SU-DHL-6 (cell line): ENCODE measurements at regions not wholly inside any gene's neighbourhood (a gene's known extent, or its start where the extent isn't known, plus 50 kb on each side); places are given as distances from the start of the nearest gene placed in this dataset.

Source experiments
- H2AFZ ChIP-seq: fragments of 200-600 bp; sonication (generic); 2 replicates; pipeline ENCODE4 v1.6.1; 2014; ENCODE audit warnings: low read depth, mild to moderate bottlenecking, moderate library complexity, mixed read lengths, antibody characterized with exemption, low read length; ENCODE audit not compliant: severe bottlenecking
- H3F3A ChIP-seq: fragments of 200-600 bp; shearing (Covaris generic); 2 replicates; pipeline ENCODE4 v1.6.0; 2016; ENCODE audit warnings: antibody characterized with exemption, mild to moderate bottlenecking; ENCODE audit not compliant: insufficient read depth
- H3K27ac ChIP-seq: fragments of 200-600 bp; sonication (generic); 2 replicates; pipeline ENCODE4 v1.5.1; 2016; ENCODE audit warnings: low read depth, mild to moderate bottlenecking, low read length, moderate library complexity, mixed read lengths
- H3K27me3 ChIP-seq: fragments of 200-600 bp; sonication (generic), shearing (Covaris generic); 2 replicates; pipeline ENCODE4 v1.6.0; 2014; ENCODE audit warnings: mild to moderate bottlenecking, low read length
- H3K36me3 ChIP-seq: fragments of 200-600 bp; sonication (generic); 2 replicates; pipeline ENCODE4 v1.6.1; 2014; ENCODE audit warnings: mild to moderate bottlenecking, low read length, mixed read lengths
- H3K4me2 ChIP-seq: fragments of 300-600, 200-600 bp; shearing (Covaris generic), sonication (generic); 2 replicates; pipeline ENCODE4 v1.6.0; 2014; ENCODE audit warnings: low read length, low read depth, mild to moderate bottlenecking; ENCODE audit not compliant: poor library complexity, severe bottlenecking
- H3K4me3 ChIP-seq: fragments of 200-600 bp; sonication (generic); 2 replicates; pipeline ENCODE4 v1.5.1; 2014; ENCODE audit warnings: antibody characterized with exemption, low read length, mild to moderate bottlenecking, mixed read lengths; ENCODE audit not compliant: insufficient read depth, poor library complexity, severe bottlenecking
- H3K79me2 ChIP-seq: fragments of 200-600 bp; sonication (generic); 2 replicates; pipeline ENCODE4 v1.6.1; 2014; ENCODE audit warnings: mild to moderate bottlenecking, low read length, moderate library complexity; ENCODE audit not compliant: insufficient read depth
- H3K9ac ChIP-seq: fragments of 200-600 bp; sonication (generic); 2 replicates; pipeline ENCODE4 v1.7.0; 2014; ENCODE audit warnings: mild to moderate bottlenecking, low read length
- H3K9me2 ChIP-seq: fragments of 200-600 bp; sonication (generic); replicated peaks from 2 replicates; pipeline ENCODE4 v1.6.1; 2014; ENCODE audit warnings: low read length; ENCODE audit not compliant: insufficient read depth
- H3K9me3 ChIP-seq: fragments of 200-600 bp; sonication (generic); 2 replicates; pipeline ENCODE4 v1.6.1; 2014; ENCODE audit warnings: low read length, mixed read lengths; ENCODE audit not compliant: insufficient read depth
- H4K20me1 ChIP-seq: fragments of 200-600 bp; sonication (generic); 2 replicates; pipeline ENCODE4 v1.6.1; 2014; ENCODE audit warnings: low read depth, mild to moderate bottlenecking, antibody characterized with exemption, low read length, moderate library complexity, mixed read lengths
- EZH2phosphoT487 ChIP-seq: fragments of 200-600 bp; sonication (generic), shearing (Covaris generic); conservative IDR thresholded peaks from 2 replicates; pipeline ENCODE4 v1.6.1; 2018; ENCODE audit warnings: mild to moderate bottlenecking, antibody characterized with exemption, low read length, moderate library complexity, mixed read lengths
- TF ChIP-seq, protein P1 (sequence below): fragments of 200-600 bp; sonication (generic); IDR thresholded peaks from one replicate; pipeline ENCODE4 v1.5.1; 2017; ENCODE audit warnings: antibody characterized with exemption, mild to moderate bottlenecking, low read length, moderate library complexity; ENCODE audit not compliant: insufficient read depth, poor library complexity, severe bottlenecking

DNA sequence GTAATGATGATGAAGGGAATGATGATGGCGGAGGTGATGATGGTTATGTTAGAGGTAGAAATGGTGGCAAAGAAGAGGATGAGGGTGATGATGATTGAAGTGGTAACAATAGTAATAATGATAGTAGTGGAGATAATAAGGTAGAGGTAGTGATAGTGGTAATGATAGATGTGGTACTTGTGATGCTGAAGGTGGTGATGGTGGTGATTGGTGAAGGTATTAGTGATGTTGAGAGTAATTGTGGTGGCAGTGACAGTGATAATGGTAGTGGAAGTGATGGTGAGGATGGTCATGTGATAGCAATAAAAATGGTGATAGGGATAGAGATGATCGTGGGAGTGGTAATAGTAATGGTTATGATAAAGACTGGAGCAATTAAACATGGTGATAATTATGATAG is 108.8 kb downstream of the EFNB1 start:
- no peaks in the 10 kb centered on the region for H3K9me2 ChIP-seq
- H2AFZ ChIP-seq, result no peak overlapping the region
- H3K36me3 ChIP-seq, result no peaks in the 10 kb centered on the region
- no peaks in the 10 kb centered on the region for H3F3A ChIP-seq
- H3K79me2 ChIP-seq, result no peaks in the 10 kb centered on the region
- no peaks in the 10 kb centered on the region for H3K9me3 ChIP-seq
- no peaks in the 10 kb centered on the region for H4K20me1 ChIP-seq
- H3K9ac ChIP-seq, result no peak overlapping the region
- no peaks in the 10 kb centered on the region for H3K27me3 ChIP-seq
- TF ChIP-seq, protein P1, sequence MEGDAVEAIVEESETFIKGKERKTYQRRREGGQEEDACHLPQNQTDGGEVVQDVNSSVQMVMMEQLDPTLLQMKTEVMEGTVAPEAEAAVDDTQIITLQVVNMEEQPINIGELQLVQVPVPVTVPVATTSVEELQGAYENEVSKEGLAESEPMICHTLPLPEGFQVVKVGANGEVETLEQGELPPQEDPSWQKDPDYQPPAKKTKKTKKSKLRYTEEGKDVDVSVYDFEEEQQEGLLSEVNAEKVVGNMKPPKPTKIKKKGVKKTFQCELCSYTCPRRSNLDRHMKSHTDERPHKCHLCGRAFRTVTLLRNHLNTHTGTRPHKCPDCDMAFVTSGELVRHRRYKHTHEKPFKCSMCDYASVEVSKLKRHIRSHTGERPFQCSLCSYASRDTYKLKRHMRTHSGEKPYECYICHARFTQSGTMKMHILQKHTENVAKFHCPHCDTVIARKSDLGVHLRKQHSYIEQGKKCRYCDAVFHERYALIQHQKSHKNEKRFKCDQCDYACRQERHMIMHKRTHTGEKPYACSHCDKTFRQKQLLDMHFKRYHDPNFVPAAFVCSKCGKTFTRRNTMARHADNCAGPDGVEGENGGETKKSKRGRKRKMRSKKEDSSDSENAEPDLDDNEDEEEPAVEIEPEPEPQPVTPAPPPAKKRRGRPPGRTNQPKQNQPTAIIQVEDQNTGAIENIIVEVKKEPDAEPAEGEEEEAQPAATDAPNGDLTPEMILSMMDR, result no peak
- no peak for TF ChIP-seq EZH2phosphoT487
- H3K27ac ChIP-seq, result no peak overlapping the region
- no peak overlapping the region for H3K4me3 ChIP-seq
- H3K4me2 ChIP-seq, result no peak overlapping the region

DNA sequence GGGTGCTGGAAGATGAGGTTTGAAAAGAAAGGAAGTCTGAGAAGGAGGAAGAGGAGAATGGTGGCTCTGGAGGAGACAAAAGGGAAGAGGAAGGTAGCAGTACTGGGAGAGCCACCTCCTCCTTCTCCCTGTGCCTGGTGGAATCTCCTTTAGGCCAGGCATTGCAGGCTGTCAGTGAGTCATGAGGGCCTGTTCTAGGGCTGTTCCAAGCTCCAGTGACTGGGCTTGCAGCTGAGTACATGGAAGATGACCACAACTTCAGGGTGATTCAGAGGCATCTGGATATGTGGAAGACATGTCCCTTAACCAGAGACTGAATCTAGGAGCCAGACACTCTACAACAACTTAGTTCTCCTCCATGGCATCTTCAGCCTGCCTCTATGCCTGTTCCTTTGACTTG is 107.8 kb downstream of the EFNB1 start:
- Histone ChIP-seq H3K9me3 (no peaks in the 10 kb centered on the region), H4K20me1 (no peaks in the 10 kb centered on the region), H3K4me3 (no peak overlapping the region), H2AFZ (no peak overlapping the region), H3F3A (no peaks in the 10 kb centered on the region), H3K27me3 (no peaks in the 10 kb centered on the region), H3K79me2 (no peaks in the 10 kb centered on the region), H3K27ac (no peak overlapping the region), H3K36me3 (no peaks in the 10 kb centered on the region), H3K9ac (no peak overlapping the region), H3K4me2 (no peak overlapping the region), H3K9me2 (no peaks in the 10 kb centered on the region)
- no peak for TF ChIP-seq EZH2phosphoT487
- TF ChIP-seq, protein P1, result no peak

DNA sequence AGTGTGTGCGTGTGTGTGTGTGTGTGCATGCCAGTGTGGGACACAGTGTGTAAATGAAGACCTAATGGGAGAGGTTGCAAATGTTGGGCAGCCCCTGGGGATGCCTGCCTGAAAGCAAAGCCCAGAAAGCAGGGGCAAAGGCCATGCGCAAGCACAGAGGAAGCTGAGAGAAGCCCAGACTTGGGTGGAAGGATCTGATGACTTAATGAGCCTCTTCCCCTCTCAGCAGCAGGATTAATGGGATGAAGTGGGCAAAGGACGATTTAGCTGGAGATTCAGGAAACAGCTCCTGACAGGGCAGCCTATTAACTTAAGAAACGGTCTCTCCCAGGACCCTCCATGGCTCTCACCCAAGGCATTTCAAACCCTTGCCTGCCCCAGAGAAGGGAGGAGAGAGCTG is 107.3 kb downstream of the EFNB1 start:
- H3K4me2 ChIP-seq, result no peak overlapping the region
- no peaks in the 10 kb centered on the region for H3K79me2 ChIP-seq
- H3K9me3 ChIP-seq, result no peaks in the 10 kb centered on the region
- H3K9ac ChIP-seq, result no peak overlapping the region
- no peak overlapping the region for H2AFZ ChIP-seq
- no peak overlapping the region for H3K4me3 ChIP-seq
- no peaks in the 10 kb centered on the region for H3F3A ChIP-seq
- no peaks in the 10 kb centered on the region for H4K20me1 ChIP-seq
- no peaks in the 10 kb centered on the region for H3K27me3 ChIP-seq
- no peak overlapping the region for H3K27ac ChIP-seq
- H3K9me2 ChIP-seq, result no peaks in the 10 kb centered on the region
- TF ChIP-seq EZH2phosphoT487, result no peak
- TF ChIP-seq, protein P1, result no peak
- no peaks in the 10 kb centered on the region for H3K36me3 ChIP-seq

DNA sequence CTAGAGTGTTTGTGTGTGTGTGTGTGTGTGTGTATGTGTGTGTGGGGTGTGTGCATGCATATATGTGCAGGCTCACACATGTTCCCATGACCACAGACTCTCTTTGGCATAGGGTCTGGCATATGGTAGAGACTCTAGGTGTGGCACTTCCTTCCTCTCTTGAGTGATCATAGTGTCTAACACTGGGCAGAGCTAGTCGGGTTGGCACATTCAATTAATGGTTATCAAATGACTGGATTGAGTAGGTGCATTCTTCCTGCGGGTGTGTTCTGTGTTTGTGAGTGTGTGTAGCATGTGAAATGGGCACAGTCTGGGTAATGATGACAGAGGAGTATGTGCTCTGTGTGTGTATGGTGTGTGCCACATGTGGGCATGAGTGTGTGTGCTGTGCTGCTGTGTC is 106.5 kb downstream of the EFNB1 start:
- no peaks in the 10 kb centered on the region for H3K36me3 ChIP-seq
- no peaks in the 10 kb centered on the region for H3F3A ChIP-seq
- no peak overlapping the region for H3K9ac ChIP-seq
- no peaks in the 10 kb centered on the region for H3K79me2 ChIP-seq
- H4K20me1 ChIP-seq, result no peaks in the 10 kb centered on the region
- H3K9me3 ChIP-seq, result no peaks in the 10 kb centered on the region
- no peak overlapping the region for H2AFZ ChIP-seq
- TF ChIP-seq, protein P1, result no peak
- no peak for TF ChIP-seq EZH2phosphoT487
- no peak overlapping the region for H3K4me3 ChIP-seq
- no peak overlapping the region for H3K4me2 ChIP-seq
- no peaks in the 10 kb centered on the region for H3K27me3 ChIP-seq
- no peaks in the 10 kb centered on the region for H3K9me2 ChIP-seq
- no peak overlapping the region for H3K27ac ChIP-seq
